GM19035 (cell line): ENCODE measurements at regions not wholly inside any gene's neighbourhood (a gene's known extent, or its start where the extent isn't known, plus 50 kb on each side); places are given as distances from the start of the nearest gene placed in this dataset.
"Not testable (repeated sequence)": the region's sequence is repeated elsewhere in the genome, so short reads cannot be mapped to it uniquely, and the experiment has no call there.

Source experiments
- ATAC-seq: cut with Tn5 transposase; IDR thresholded peaks from one replicate; pipeline ENCODE4 v1.9.1; 2021; ENCODE audit not compliant: unreplicated experiment

- ATAC-seq: no peak
Observed at GRCh38 chr2:53127061-53127650, 640.4 kb upstream of the CHAC2 start.

- ATAC-seq: no peak
Observed at GRCh38 chr2:53114991-53115390, 652.6 kb upstream of the CHAC2 start.

- no peak for ATAC-seq
Observed at GRCh38 chr2:53114582-53114981, 653.0 kb upstream of the CHAC2 start.

GRCh38 chr2:53112408-53112807 is 655.2 kb upstream of the CHAC2 start:
- ATAC-seq: not testable (repeated sequence)

GRCh38 chr2:53111406-53111805 is 656.2 kb upstream of the CHAC2 start:
- no peak for ATAC-seq

- ATAC-seq: no peak
Observed at GRCh38 chr2:53111004-53111403, 656.6 kb upstream of the CHAC2 start.

GRCh38 chr2:53108246-53108645 is 659.4 kb upstream of the CHAC2 start:
- ATAC-seq: no peak

GRCh38 chr2:53104263-53104662 is 663.3 kb upstream of the CHAC2 start:
- no peak for ATAC-seq

- no peak for ATAC-seq
Observed at GRCh38 chr2:53103679-53104078, 663.9 kb upstream of the CHAC2 start.

- no peak for ATAC-seq
Observed at GRCh38 chr2:53098696-53099078, 668.9 kb upstream of the CHAC2 start.

GRCh38 chr2:53096351-53096750 is 671.3 kb upstream of the CHAC2 start:
- ATAC-seq: no peak

GRCh38 chr2:53095664-53096063 is 671.9 kb upstream of the CHAC2 start:
- no peak for ATAC-seq

GRCh38 chr2:53095227-53095626 is 672.4 kb upstream of the CHAC2 start:
- ATAC-seq: no peak

GRCh38 chr2:53093355-53093754 is 674.2 kb upstream of the CHAC2 start:
- ATAC-seq: no peak

- no peak for ATAC-seq
Observed at GRCh38 chr2:53091183-53091582, 676.4 kb upstream of the CHAC2 start.

GRCh38 chr2:53087874-53088461 is 679.6 kb upstream of the CHAC2 start:
- no peak for ATAC-seq

GRCh38 chr2:53087262-53087873 is 680.2 kb upstream of the CHAC2 start:
- ATAC-seq: no peak

GRCh38 chr2:53077413-53077812 is 690.2 kb upstream of the CHAC2 start:
- ATAC-seq: no peak

- no peak for ATAC-seq
Observed at GRCh38 chr2:53075760-53076159, 691.8 kb upstream of the CHAC2 start.

- ATAC-seq: no peak
Observed at GRCh38 chr2:53067533-53067932, 700.1 kb upstream of the CHAC2 start.

- ATAC-seq: no peak
Observed at GRCh38 chr2:53067056-53067455, 700.5 kb upstream of the CHAC2 start.

- ATAC-seq: no peak
Observed at GRCh38 chr2:53064154-53064553, 703.5 kb upstream of the CHAC2 start.

GRCh38 chr2:53058526-53058925 is 709.1 kb upstream of the CHAC2 start:
- no peak for ATAC-seq
